Trophoblast cell (in vitro differentiated cells and primary cell): ENCODE measurements at regions not wholly inside any gene's neighbourhood (a gene's known extent, or its start where the extent isn't known, plus 50 kb on each side); places are given as distances from the start of the nearest gene placed in this dataset.
A peak's percentile ranks its signal among the peaks of the same experiment; 100 is the strongest.

Experiments used
- DNase-seq, 2 donors: peaks; one replicate each; pipeline ENCODE4 v3.0.0-alpha.2; 2016
- H2AFZ ChIP-seq: 2 replicates; pipeline ENCODE4 v1.6.1; 2013; ENCODE audit warnings: low read length, moderate library complexity, mild to moderate bottlenecking; ENCODE audit not compliant: insufficient read depth, poor library complexity
- H2AK5ac ChIP-seq: 2 replicates; pipeline ENCODE4 v1.6.1; 2013; ENCODE audit warnings: mild to moderate bottlenecking, low read length
- H2BK120ac ChIP-seq: 2 replicates; pipeline ENCODE4 v1.6.1; 2013; ENCODE audit warnings: low read length, mild to moderate bottlenecking, moderate library complexity; ENCODE audit not compliant: insufficient read depth, poor library complexity
- H2BK12ac ChIP-seq: 2 replicates; pipeline ENCODE4 v1.6.1; 2013; ENCODE audit warnings: mild to moderate bottlenecking, low read length, moderate library complexity
- H2BK5ac ChIP-seq: 2 replicates; pipeline ENCODE4 v1.6.1; 2013; ENCODE audit warnings: low read length, low read depth, moderate library complexity, mild to moderate bottlenecking; ENCODE audit not compliant: poor library complexity
- H3K14ac ChIP-seq: 2 replicates; pipeline ENCODE4 v1.6.1; 2013; ENCODE audit warnings: mild to moderate bottlenecking, low read length
- H3K18ac ChIP-seq: 2 replicates; pipeline ENCODE4 v1.6.1; 2013; ENCODE audit warnings: mild to moderate bottlenecking, low read length
- H3K23ac ChIP-seq: 2 replicates; pipeline ENCODE4 v1.6.1; 2013; ENCODE audit warnings: low read length
- H3K27ac ChIP-seq: 2 replicates; pipeline ENCODE4 v1.5.1; 2013; ENCODE audit warnings: low read depth, mild to moderate bottlenecking, inconsistent platforms, low read length, moderate library complexity
- H3K27me3 ChIP-seq: 2 replicates; pipeline ENCODE4 v1.6.1; 2013; ENCODE audit warnings: inconsistent platforms, mild to moderate bottlenecking, low read length, moderate library complexity; ENCODE audit not compliant: insufficient read depth
- H3K36me3 ChIP-seq, 2 experiments: 1 replicate in 1 of 2; 2 replicates in 1 of 2; pipeline ENCODE4 v1.6.1; 2013; ENCODE audit warnings: low read length in 2 of 2, mild to moderate bottlenecking in 2 of 2, moderate library complexity in 1 of 2; ENCODE audit not compliant: insufficient read depth in 2 of 2, control insufficient read depth in 1 of 2
- H3K4ac ChIP-seq: 2 replicates; pipeline ENCODE4 v1.6.1; 2013; ENCODE audit warnings: low read depth, mild to moderate bottlenecking, low read length, moderate library complexity
- H3K4me1 ChIP-seq, 2 experiments: 1 replicate in 1 of 2; 2 replicates in 1 of 2; pipeline ENCODE4 v1.6.1; 2013; ENCODE audit warnings: low read length in 2 of 2, mild to moderate bottlenecking in 2 of 2, moderate library complexity in 1 of 2; ENCODE audit not compliant: insufficient read depth in 2 of 2, control insufficient read depth in 1 of 2
- H3K4me2 ChIP-seq: 2 replicates; pipeline ENCODE4 v1.6.1; 2013; ENCODE audit warnings: inconsistent platforms, mild to moderate bottlenecking, low read length, moderate library complexity
- H3K4me3 ChIP-seq: 2 replicates; pipeline ENCODE4 v1.5.1; 2013; ENCODE audit warnings: mild to moderate bottlenecking, low read depth, low read length, inconsistent platforms
- H3K79me1 ChIP-seq: one replicate; pipeline ENCODE4 v1.6.1; 2013; ENCODE audit warnings: low read length
- H3K79me2 ChIP-seq: 2 replicates; pipeline ENCODE4 v1.6.1; 2013; ENCODE audit warnings: low read length, mild to moderate bottlenecking; ENCODE audit not compliant: control insufficient read depth, insufficient read depth, poor library complexity
- H3K9ac ChIP-seq: 2 replicates; pipeline ENCODE4 v1.6.1; 2013; ENCODE audit warnings: mild to moderate bottlenecking, low read length
- H3K9me3 ChIP-seq: 2 replicates; pipeline ENCODE4 v1.6.1; 2013; ENCODE audit warnings: low read depth, mild to moderate bottlenecking, control low read depth, inconsistent platforms, low read length; ENCODE audit not compliant: insufficient read depth
- H4K12ac ChIP-seq: 2 replicates; pipeline ENCODE4 v1.6.1; 2013; ENCODE audit warnings: low read depth, mild to moderate bottlenecking, low read length, moderate library complexity
- H4K8ac ChIP-seq: 2 replicates; pipeline ENCODE4 v1.6.1; 2013; ENCODE audit warnings: low read depth, mild to moderate bottlenecking, low read length, moderate library complexity
- H4K91ac ChIP-seq: one replicate; pipeline ENCODE4 v1.6.1; 2013; ENCODE audit warnings: low read depth, mild to moderate bottlenecking, low read length, moderate library complexity
- WGBS: extraction: QIAGEN DNeasy Blood & Tissue Kit; methylation state at CpG from one replicate; pipeline ENCODE4 v1.1.7; 2013; ENCODE audit warnings: missing lambda C conversion rate; ENCODE audit not compliant: insufficient read length, insufficient coverage; ENCODE audit errors: extremely low coverage; 5-methylcytosine and 5-hydroxymethylcytosine counted together

DNA sequence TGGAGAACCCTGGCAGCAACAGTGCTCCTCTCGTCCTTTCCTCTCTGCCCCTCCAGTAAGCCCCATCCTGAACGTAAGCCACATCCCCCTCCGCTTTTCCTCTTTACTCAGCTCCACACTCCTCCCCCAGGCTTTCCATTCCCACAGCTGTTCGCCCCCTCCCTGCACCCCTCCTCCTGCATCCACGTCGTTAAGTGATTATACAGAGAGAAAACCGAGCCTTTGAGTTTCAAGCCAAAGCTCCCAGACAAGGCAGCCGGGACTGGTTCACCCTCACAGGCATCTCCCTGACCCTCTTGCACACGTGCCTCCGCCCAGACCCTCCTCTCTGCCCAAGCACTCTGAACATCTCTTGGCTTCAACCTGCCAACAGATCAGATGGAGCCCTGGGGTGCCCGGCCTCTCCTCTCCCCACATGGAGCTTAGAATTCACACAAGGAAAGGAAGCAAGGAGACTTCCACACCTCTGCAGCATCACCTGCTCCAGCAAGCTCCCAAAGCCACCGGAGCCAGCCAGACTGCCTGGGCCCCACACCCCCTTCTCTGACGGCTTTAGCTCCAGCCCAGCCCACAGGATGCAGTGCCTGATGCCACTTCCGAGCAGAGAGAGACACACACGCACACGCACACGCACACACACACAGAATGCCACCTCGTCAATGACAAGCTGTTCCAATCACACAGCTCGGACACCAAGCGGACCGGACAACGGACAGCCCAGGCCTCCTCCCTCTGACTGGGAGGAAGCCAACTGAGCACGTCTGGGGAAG is 99.9 kb upstream of the CCL2 start:
- no peak overlapping the region for H2AK5ac ChIP-seq
- no peak overlapping the region for H3K14ac ChIP-seq
- H3K36me3 ChIP-seq: no peaks in the 10 kb centered on the region
- no peak overlapping the region for H2BK120ac ChIP-seq
- no peak overlapping the region for H3K4me2 ChIP-seq
- H2BK5ac ChIP-seq: no peak overlapping the region
- no peaks in the 10 kb centered on the region for H3K9me3 ChIP-seq
- DNase-seq: no peak
- H3K18ac ChIP-seq: no peak overlapping the region
- no peak overlapping the region for H2AFZ ChIP-seq
- peak overlapping the region; percentile 22 for H3K9ac ChIP-seq
- no peak overlapping the region for H3K27ac ChIP-seq
- peaks cover 9% of the 10 kb centered on the region for H3K27me3 ChIP-seq
- no peaks in the 10 kb centered on the region for H3K79me1 ChIP-seq
- H3K4me3 ChIP-seq: no peak overlapping the region
- WGBS: no CpG with 5 or more reads among the region's 23 CpGs
- no peak overlapping the region for H3K4ac ChIP-seq
- H2BK12ac ChIP-seq: no peak overlapping the region
- H4K91ac ChIP-seq: no peak overlapping the region
- no peak overlapping the region for H3K23ac ChIP-seq
- peaks cover 3 to 7% of the 10 kb centered on the region in 2 experiments for H3K4me1 ChIP-seq
- no peak overlapping the region for H4K12ac ChIP-seq
- H3K79me2 ChIP-seq: no peaks in the 10 kb centered on the region
- no peak overlapping the region for H4K8ac ChIP-seq

DNA sequence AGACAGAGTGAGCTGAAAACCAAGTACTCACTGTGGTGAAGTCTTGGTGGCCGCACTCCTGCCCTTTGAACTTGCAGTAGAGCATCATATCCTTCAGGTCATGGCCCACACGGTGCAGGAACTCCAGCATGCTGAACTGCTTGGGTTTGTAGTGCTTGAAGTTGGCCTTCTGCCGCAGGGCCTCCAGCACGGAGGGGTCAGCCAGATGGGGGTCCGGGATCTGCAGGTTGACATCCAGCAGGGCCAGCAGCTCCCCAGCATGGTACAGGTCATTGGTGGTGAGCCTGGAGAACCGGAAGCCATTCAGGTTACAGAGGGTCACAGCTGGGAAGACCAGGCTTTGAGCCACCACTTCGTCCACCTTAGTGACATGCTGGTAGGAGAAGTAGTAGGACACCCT is 99.1 kb upstream of the CCL2 start:
- Histone ChIP-seq H3K4me2 (no peak overlapping the region), H3K4me3 (no peak overlapping the region), H3K23ac (no peak overlapping the region), H3K36me3 (no peaks in the 10 kb centered on the region), H4K91ac (no peak overlapping the region), H2AK5ac (no peak overlapping the region), H3K14ac (no peak overlapping the region), H3K79me2 (no peaks in the 10 kb centered on the region), H3K27me3 (peaks cover 9% of the 10 kb centered on the region), H2BK12ac (no peak overlapping the region), H3K27ac (no peak overlapping the region), H2BK5ac (no peak overlapping the region), H3K79me1 (no peaks in the 10 kb centered on the region), H3K18ac (no peak overlapping the region), H3K9me3 (no peaks in the 10 kb centered on the region), H4K12ac (no peak overlapping the region), H3K4me1 (peaks cover 3 to 7% of the 10 kb centered on the region in 2 experiments), H4K8ac (no peak overlapping the region), H3K9ac (no peak overlapping the region), H2BK120ac (no peak overlapping the region), H3K4ac (no peak overlapping the region), H2AFZ (no peak overlapping the region)
- DNase-seq: no peak
- no CpG with 5 or more reads among the region's 7 CpGs for WGBS

DNA sequence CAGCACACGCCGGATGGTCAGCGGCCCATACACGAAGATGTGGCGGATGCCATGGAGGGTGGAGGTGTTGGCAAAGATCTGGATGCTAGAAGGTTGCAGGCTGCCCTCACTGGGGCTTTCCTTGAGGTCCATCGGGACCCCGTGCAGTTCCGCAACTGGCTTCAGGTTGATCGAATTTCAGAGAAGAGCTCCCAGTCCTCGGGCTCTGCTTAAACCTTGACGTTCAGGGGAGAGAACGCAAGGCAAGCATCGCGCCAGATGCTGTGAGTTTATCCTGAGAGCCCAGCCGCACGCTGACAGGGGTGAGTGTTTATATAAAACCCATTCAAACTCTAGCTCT is 98.7 kb upstream of the CCL2 start:
- H3K36me3 ChIP-seq: no peaks in the 10 kb centered on the region
- H3K4me3 ChIP-seq: no peak overlapping the region
- WGBS: no CpG with 5 or more reads among the region's 16 CpGs
- H2BK120ac ChIP-seq: no peak overlapping the region
- H3K4me1 ChIP-seq: peaks cover 3 to 7% of the 10 kb centered on the region in 2 experiments
- no peak overlapping the region for H4K91ac ChIP-seq
- DNase-seq: no peak
- no peak overlapping the region for H2BK12ac ChIP-seq
- no peaks in the 10 kb centered on the region for H3K79me1 ChIP-seq
- no peaks in the 10 kb centered on the region for H3K9me3 ChIP-seq
- peaks cover 9% of the 10 kb centered on the region for H3K27me3 ChIP-seq
- no peak overlapping the region for H4K12ac ChIP-seq
- no peak overlapping the region for H2AFZ ChIP-seq
- no peak overlapping the region for H3K14ac ChIP-seq
- no peaks in the 10 kb centered on the region for H3K79me2 ChIP-seq
- no peak overlapping the region for H2AK5ac ChIP-seq
- no peak overlapping the region for H3K9ac ChIP-seq
- no peak overlapping the region for H3K23ac ChIP-seq
- H4K8ac ChIP-seq: no peak overlapping the region
- H3K4ac ChIP-seq: no peak overlapping the region
- no peak overlapping the region for H3K18ac ChIP-seq
- H2BK5ac ChIP-seq: no peak overlapping the region
- no peak overlapping the region for H3K4me2 ChIP-seq
- no peak overlapping the region for H3K27ac ChIP-seq

DNA sequence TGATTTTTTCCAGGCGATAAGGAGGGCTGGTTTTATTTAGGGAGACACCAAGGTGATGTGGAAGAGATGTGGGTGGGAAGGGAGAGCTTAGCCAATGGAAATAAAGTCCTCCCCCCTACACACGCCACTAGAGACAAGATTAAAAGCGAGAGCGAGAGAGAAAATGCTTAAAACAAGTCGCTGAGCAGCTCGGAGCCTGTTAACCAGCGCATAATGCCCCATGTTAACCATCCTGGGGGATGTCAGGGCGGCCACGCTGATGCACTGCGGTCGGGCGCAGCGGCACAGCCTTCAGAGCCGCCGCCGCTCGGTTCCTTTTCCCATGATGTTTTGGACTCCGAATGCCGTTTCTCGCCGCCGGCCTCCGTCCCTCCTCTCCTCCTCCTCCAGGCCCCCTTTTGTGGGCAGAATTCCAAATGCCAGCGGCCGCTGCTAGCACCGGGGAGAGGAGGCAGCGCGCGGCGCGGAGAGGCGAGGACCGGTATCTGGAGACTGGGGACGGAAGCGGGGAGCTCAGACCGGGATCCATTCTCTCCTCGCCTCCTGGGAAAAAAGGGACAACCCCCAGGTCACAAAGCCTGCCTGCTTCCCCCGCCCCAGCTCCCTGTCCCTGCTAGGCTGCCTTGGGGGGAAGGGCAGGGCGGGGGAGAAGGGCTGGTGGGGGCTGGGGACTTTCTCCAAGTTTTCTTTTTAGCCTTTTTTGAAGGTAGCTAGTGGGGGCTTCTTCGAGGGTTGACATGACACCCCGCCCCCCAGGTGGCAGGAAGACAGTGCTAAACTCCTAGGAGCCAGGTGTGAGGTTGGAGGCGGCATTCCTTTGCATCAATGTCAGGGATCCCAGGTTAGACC is 98.1 kb upstream of the CCL2 start:
- no peaks in the 10 kb centered on the region for H3K79me1 ChIP-seq
- H3K4me1 ChIP-seq: peaks cover 3 to 7% of the 10 kb centered on the region in 2 experiments
- peak overlapping the region; percentile 39 for H3K4me3 ChIP-seq
- no peak overlapping the region for H3K23ac ChIP-seq
- whole genome bisulfite sequencing: no CpG with 5 or more reads among the region's 42 CpGs
- no peaks in the 10 kb centered on the region for H3K36me3 ChIP-seq
- H2BK12ac ChIP-seq: no peak overlapping the region
- peaks cover 9% of the 10 kb centered on the region for H3K27me3 ChIP-seq
- H3K14ac ChIP-seq: no peak overlapping the region
- no peak overlapping the region for H2BK120ac ChIP-seq
- no peak overlapping the region for H3K18ac ChIP-seq
- DNase-seq: no peak
- no peaks in the 10 kb centered on the region for H3K79me2 ChIP-seq
- H2AK5ac ChIP-seq: no peak overlapping the region
- H4K12ac ChIP-seq: no peak overlapping the region
- peak overlapping the region; percentile 57 for H3K4me2 ChIP-seq
- peak overlapping the region; percentile 40 for H2AFZ ChIP-seq
- H4K91ac ChIP-seq: no peak overlapping the region
- no peak overlapping the region for H3K4ac ChIP-seq
- H3K9me3 ChIP-seq: no peaks in the 10 kb centered on the region
- H3K9ac ChIP-seq: no peak overlapping the region
- no peak overlapping the region for H4K8ac ChIP-seq
- H3K27ac ChIP-seq: no peak overlapping the region
- no peak overlapping the region for H2BK5ac ChIP-seq
